ENCODE measurements at regions not wholly inside any gene's neighbourhood (a gene's known extent, or its start where the extent isn't known, plus 50 kb on each side); places are given as distances from the start of the nearest gene placed in this dataset.
"Not testable (repeated sequence)": the region's sequence is repeated elsewhere in the genome, so short reads cannot be mapped to it uniquely, and the experiment has no call there.

- DNase-seq = not testable (repeated sequence)
Observed at GRCh38 chr10:7050024-7050423, 360.8 kb downstream of the SFMBT2 start.

GRCh38 chr10:7048061-7048460 lies 362.8 kb downstream of the SFMBT2 start:
- ChIA-PET POLR2A (no interaction called here), CTCF (no interaction called here)
- no peaks in the 10 kb centered on the region for H3K27me3 Mint-ChIP-seq
- no peak for DNase-seq
- no peak overlapping the region for H3K27ac Mint-ChIP-seq
- H3K36me3 Mint-ChIP-seq (ENCODE audit: low read depth) = peaks cover 2% of the 10 kb centered on the region
- H3K9me3 Mint-ChIP-seq = peaks cover 2% of the 10 kb centered on the region
- H3K4me1 Mint-ChIP-seq = peaks cover 24% of the 10 kb centered on the region
- H3K4me3 Mint-ChIP-seq = no peak overlapping the region

More at GRCh38 chr10:7050024-7050423, 360.8 kb downstream of the SFMBT2 start:
- H3K27me3 Mint-ChIP-seq; H3K36me3 Mint-ChIP-seq (ENCODE audit: low read depth); H3K9me3 Mint-ChIP-seq; H3K27ac Mint-ChIP-seq; POLR2A ChIA-PET; CTCF ChIA-PET; H3K4me3 Mint-ChIP-seq: not testable (repeated sequence)
- peaks cover 21% of the 10 kb centered on the region for H3K4me1 Mint-ChIP-seq

GRCh38 chr10:7046615-7047014 lies 364.2 kb downstream of the SFMBT2 start:
- no peak for DNase-seq
- Mint-ChIP-seq H3K36me3 (ENCODE audit: low read depth) (peaks cover 2% of the 10 kb centered on the region), H3K27me3 (no peaks in the 10 kb centered on the region), H3K27ac (no peak overlapping the region), H3K9me3 (peaks cover 2% of the 10 kb centered on the region), H3K4me3 (no peak overlapping the region), H3K4me1 (peaks cover 24% of the 10 kb centered on the region)
- ChIA-PET CTCF (interaction anchor here (0.9 kb wide), 1 partner anchor 126 kb away, joined by 3 read pairs; no protein-coding TSS in a partner anchor), POLR2A (no interaction called here)

- CTCF ChIA-PET = interaction anchor here (0.9 kb wide), 1 partner anchor 126 kb away, joined by 3 read pairs; no protein-coding TSS in a partner anchor
- Mint-ChIP-seq H3K36me3 (ENCODE audit: low read depth) (peaks cover 2% of the 10 kb centered on the region), H3K4me3 (no peak overlapping the region), H3K27ac (peak overlapping the region; percentile 72), H3K4me1 (peaks cover 24% of the 10 kb centered on the region), H3K9me3 (peaks cover 2% of the 10 kb centered on the region), H3K27me3 (peaks cover 2% of the 10 kb centered on the region)
- POLR2A ChIA-PET = no interaction called here
- peak; percentile 17 for DNase-seq
Observed at GRCh38 chr10:7045891-7046599, 364.8 kb downstream of the SFMBT2 start.

- no peak overlapping the region for H3K27ac Mint-ChIP-seq
- POLR2A ChIA-PET = no interaction called here
- H3K36me3 Mint-ChIP-seq (ENCODE audit: low read depth) = no peaks in the 10 kb centered on the region
- CTCF ChIA-PET = interaction anchor here (0.6 kb wide), 1 partner anchor 150 kb away, joined by 3 read pairs; no protein-coding TSS in a partner anchor
- H3K4me3 Mint-ChIP-seq = no peak overlapping the region
- no peak for DNase-seq
- H3K9me3 Mint-ChIP-seq = no peaks in the 10 kb centered on the region
- H3K27me3 Mint-ChIP-seq = peaks cover 15% of the 10 kb centered on the region
- H3K4me1 Mint-ChIP-seq = peaks cover 26% of the 10 kb centered on the region
Observed at GRCh38 chr10:7043055-7043653, 367.7 kb downstream of the SFMBT2 start.

- Mint-ChIP-seq H3K36me3 (ENCODE audit: low read depth) (no peaks in the 10 kb centered on the region), H3K4me3 (no peak overlapping the region), H3K27me3 (peaks cover 15% of the 10 kb centered on the region), H3K9me3 (no peaks in the 10 kb centered on the region), H3K27ac (no peak overlapping the region), H3K4me1 (peaks cover 28% of the 10 kb centered on the region)
- no peak for DNase-seq
- ChIA-PET POLR2A (no interaction called here), CTCF (interaction anchor here (0.6 kb wide), 1 partner anchor 135 kb away, joined by 4 read pairs; no protein-coding TSS in a partner anchor)
Observed at GRCh38 chr10:7042419-7043054, 368.3 kb downstream of the SFMBT2 start.

- Mint-ChIP-seq H3K27me3 (peaks cover 15% of the 10 kb centered on the region), H3K9me3 (peaks cover 2% of the 10 kb centered on the region), H3K4me1 (peaks cover 28% of the 10 kb centered on the region), H3K27ac (no peak overlapping the region), H3K36me3 (ENCODE audit: low read depth) (no peaks in the 10 kb centered on the region), H3K4me3 (no peak overlapping the region)
- no peak for DNase-seq
- ChIA-PET CTCF (interaction anchor here (0.6 kb wide), 1 partner anchor 136 kb away, joined by 4 read pairs; no protein-coding TSS in a partner anchor), POLR2A (no interaction called here)
Observed at GRCh38 chr10:7042000-7042399, 368.8 kb downstream of the SFMBT2 start.

GRCh38 chr10:7040681-7041080 lies 370.2 kb downstream of the SFMBT2 start:
- DNase-seq = no peak
- Mint-ChIP-seq H3K9me3 (peaks cover 4% of the 10 kb centered on the region), H3K27me3 (peaks cover 15% of the 10 kb centered on the region), H3K36me3 (ENCODE audit: low read depth) (no peaks in the 10 kb centered on the region), H3K27ac (no peak overlapping the region), H3K4me1 (peaks cover 17% of the 10 kb centered on the region), H3K4me3 (no peak overlapping the region)
- ChIA-PET POLR2A (no interaction called here), CTCF (interaction anchor here (1.1 kb wide), 1 partner anchor 13 kb away, joined by 3 read pairs; no protein-coding TSS in a partner anchor)

- ChIA-PET CTCF (interaction anchor here (1.1 kb wide), 1 partner anchor 12 kb away, joined by 3 read pairs; no protein-coding TSS in a partner anchor), POLR2A (no interaction called here)
Observed at GRCh38 chr10:7039859-7040258, 371.0 kb downstream of the SFMBT2 start.

GRCh38 chr10:7038416-7038815 lies 372.4 kb downstream of the SFMBT2 start:
- H3K4me1 Mint-ChIP-seq = peaks cover 20% of the 10 kb centered on the region
- no peak for DNase-seq
- ChIA-PET POLR2A (no interaction called here), CTCF (interaction anchor here (0.6 kb wide), 1 partner anchor 878 kb away, joined by 3 read pairs; no protein-coding TSS in a partner anchor)
- H3K27me3 Mint-ChIP-seq = peaks cover 15% of the 10 kb centered on the region
- no peaks in the 10 kb centered on the region for H3K36me3 Mint-ChIP-seq (ENCODE audit: low read depth)
- no peak overlapping the region for H3K4me3 Mint-ChIP-seq
- H3K9me3 Mint-ChIP-seq = peaks cover 5% of the 10 kb centered on the region
- H3K27ac Mint-ChIP-seq = no peak overlapping the region

More at GRCh38 chr10:7039859-7040258, 371.0 kb downstream of the SFMBT2 start:
- DNase-seq = no peak
- Mint-ChIP-seq H3K36me3 (ENCODE audit: low read depth) (no peaks in the 10 kb centered on the region), H3K9me3 (peaks cover 4% of the 10 kb centered on the region), H3K27me3 (peaks cover 15% of the 10 kb centered on the region), H3K4me3 (no peak overlapping the region), H3K27ac (no peak overlapping the region), H3K4me1 (peaks cover 19% of the 10 kb centered on the region)

- peaks cover 28% of the 10 kb centered on the region for H3K4me1 Mint-ChIP-seq
- H3K27ac Mint-ChIP-seq; H3K36me3 Mint-ChIP-seq (ENCODE audit: low read depth); H3K9me3 Mint-ChIP-seq; DNase-seq; POLR2A ChIA-PET; H3K4me3 Mint-ChIP-seq: not testable (repeated sequence)
- H3K27me3 Mint-ChIP-seq = peaks cover 15% of the 10 kb centered on the region
- CTCF ChIA-PET = interaction anchor here (1.4 kb wide), 1 partner anchor 17 kb away, joined by 4 read pairs; no protein-coding TSS in a partner anchor
Observed at GRCh38 chr10:7037434-7037833, 373.4 kb downstream of the SFMBT2 start.

GRCh38 chr10:7036951-7037350 lies 373.9 kb downstream of the SFMBT2 start:
- Mint-ChIP-seq H3K4me1 (peaks cover 29% of the 10 kb centered on the region), H3K4me3 (no peak overlapping the region), H3K27me3 (peaks cover 15% of the 10 kb centered on the region), H3K27ac (no peak overlapping the region), H3K9me3 (peaks cover 10% of the 10 kb centered on the region), H3K36me3 (ENCODE audit: low read depth) (no peaks in the 10 kb centered on the region)
- POLR2A ChIA-PET = no interaction called here
- CTCF ChIA-PET = interaction anchor here (0.5 to 1.4 kb wide), 2 partner anchors 17 to 150 kb away, joined by 3 to 4 read pairs; no protein-coding TSS in a partner anchor
- no peak for DNase-seq
